NCI-H1105 treated with DMSO at 0.1 percent for 48 hours (cell line): ENCODE measurements at regions not wholly inside any gene's neighbourhood (a gene's known extent, or its start where the extent isn't known, plus 50 kb on each side); places are given as distances from the start of the nearest gene placed in this dataset.
"Not testable (repeated sequence)": the region's sequence is repeated elsewhere in the genome, so short reads cannot be mapped to it uniquely, and the experiment has no call there.

Experiments used
- DNase-seq: peaks from one replicate; lab custom pipeline; 2025; lab: John Stamatoyannopoulos, UW

GRCh38 chr6:99668036-99668705, 61.5 kb downstream of the PRDM13 start:
- peak; percentile 46 for DNase-seq

GRCh38 chr6:99689916-99690685, 83.5 kb downstream of the PRDM13 start:
- no peak for DNase-seq

GRCh38 chr6:99702287-99702686, 95.7 kb downstream of the PRDM13 start:
- not testable (repeated sequence) for DNase-seq

- DNase-seq = no peak
These were observed 102.4 kb downstream of the PRDM13 start for GRCh38 chr6:99709062-99709461.

- peak; percentile 20 for DNase-seq
These were observed 104.7 kb downstream of the PRDM13 start for GRCh38 chr6:99711302-99711701.

GRCh38 chr6:99711925-99712324, 105.3 kb downstream of the PRDM13 start:
- DNase-seq = no peak

GRCh38 chr6:99712519-99712918, 105.9 kb downstream of the PRDM13 start:
- DNase-seq = no peak

- DNase-seq = not testable (repeated sequence)
These were observed 115.4 kb downstream of the PRDM13 start for GRCh38 chr6:99722043-99722442.

- not testable (repeated sequence) for DNase-seq
These were observed 123.6 kb downstream of the PRDM13 start for GRCh38 chr6:99730237-99730636.

- no peak for DNase-seq
These were observed 129.7 kb downstream of the PRDM13 start for GRCh38 chr6:99736302-99736701.

- DNase-seq = no peak
These were observed 132.9 kb downstream of the PRDM13 start for GRCh38 chr6:99739526-99739925.

GRCh38 chr6:99741092-99741491, 134.5 kb downstream of the PRDM13 start:
- DNase-seq = no peak

GRCh38 chr6:99743647-99744046, 137.0 kb downstream of the PRDM13 start:
- DNase-seq = no peak

- DNase-seq = no peak
These were observed 139.0 kb downstream of the PRDM13 start for GRCh38 chr6:99745651-99746050.

GRCh38 chr6:99746261-99746895, 139.7 kb downstream of the PRDM13 start:
- DNase-seq = peak; percentile 86

GRCh38 chr6:99761711-99762110, 155.1 kb downstream of the PRDM13 start:
- DNase-seq = peak; percentile 10

- DNase-seq = no peak
These were observed 161.5 kb downstream of the PRDM13 start for GRCh38 chr6:99768166-99768565.

GRCh38 chr6:99779631-99780555, 173.3 kb downstream of the PRDM13 start:
- no peak for DNase-seq

GRCh38 chr6:99780556-99780885, 173.9 kb downstream of the PRDM13 start:
- DNase-seq = no peak

- DNase-seq = no peak
These were observed 183.1 kb downstream of the PRDM13 start for GRCh38 chr6:99789767-99790166.

GRCh38 chr6:99790679-99791078, 184.0 kb downstream of the PRDM13 start:
- DNase-seq = peak; percentile 33

GRCh38 chr6:99801805-99802204, 192.2 kb downstream of the MCHR2 start:
- DNase-seq = no peak
